CD4-positive, alpha-beta T cell treated with Interleukin-17A for 4 hours (primary cell): ENCODE measurements at regions not wholly inside any gene's neighbourhood (a gene's known extent, or its start where the extent isn't known, plus 50 kb on each side); places are given as distances from the start of the nearest gene placed in this dataset.
"Not testable (repeated sequence)": the region's sequence is repeated elsewhere in the genome, so short reads cannot be mapped to it uniquely, and the experiment has no call there.

Experiments used
- DNase-seq: peaks from one replicate; pipeline ENCODE4 v3.0.0-alpha.2; 2020; ENCODE audit warnings: mixed read lengths

- DNase-seq = no peak
Observed at GRCh38 chr4:60822986-60823385, 377.1 kb upstream of the ADGRL3 start.

- no peak for DNase-seq
Observed at GRCh38 chr4:60840020-60840419, 360.1 kb upstream of the ADGRL3 start.

GRCh38 chr4:60846678-60847077, 353.4 kb upstream of the ADGRL3 start:
- DNase-seq = no peak

GRCh38 chr4:60847614-60848013, 352.5 kb upstream of the ADGRL3 start:
- DNase-seq = no peak

GRCh38 chr4:60857130-60857753, 342.9 kb upstream of the ADGRL3 start:
- no peak for DNase-seq

GRCh38 chr4:60863442-60863841, 336.7 kb upstream of the ADGRL3 start:
- no peak for DNase-seq

- DNase-seq = no peak
Observed at GRCh38 chr4:60865273-60865672, 334.9 kb upstream of the ADGRL3 start.

- DNase-seq = no peak
Observed at GRCh38 chr4:60868232-60868960, 331.7 kb upstream of the ADGRL3 start.

- no peak for DNase-seq
Observed at GRCh38 chr4:60879135-60879701, 320.9 kb upstream of the ADGRL3 start.

- DNase-seq = no peak
Observed at GRCh38 chr4:60884587-60884986, 315.5 kb upstream of the ADGRL3 start.

GRCh38 chr4:60885011-60885410, 315.1 kb upstream of the ADGRL3 start:
- no peak for DNase-seq

- no peak for DNase-seq
Observed at GRCh38 chr4:60890743-60891142, 309.4 kb upstream of the ADGRL3 start.

GRCh38 chr4:60891947-60892346, 308.2 kb upstream of the ADGRL3 start:
- DNase-seq = no peak

GRCh38 chr4:60897415-60897814, 302.7 kb upstream of the ADGRL3 start:
- DNase-seq = no peak

- DNase-seq = no peak
Observed at GRCh38 chr4:60905162-60905561, 295.0 kb upstream of the ADGRL3 start.

GRCh38 chr4:60911127-60911526, 289.0 kb upstream of the ADGRL3 start:
- DNase-seq = no peak

GRCh38 chr4:60913002-60913401, 287.1 kb upstream of the ADGRL3 start:
- no peak for DNase-seq

- DNase-seq = no peak
Observed at GRCh38 chr4:60913671-60914070, 286.5 kb upstream of the ADGRL3 start.

- not testable (repeated sequence) for DNase-seq
Observed at GRCh38 chr4:60921735-60922134, 278.4 kb upstream of the ADGRL3 start.

GRCh38 chr4:60923075-60923474, 277.1 kb upstream of the ADGRL3 start:
- DNase-seq = no peak

GRCh38 chr4:60926624-60927023, 273.5 kb upstream of the ADGRL3 start:
- no peak for DNase-seq

GRCh38 chr4:60930866-60931265, 269.3 kb upstream of the ADGRL3 start:
- DNase-seq = no peak

- DNase-seq = no peak
Observed at GRCh38 chr4:60934566-60935295, 265.4 kb upstream of the ADGRL3 start.

GRCh38 chr4:60938181-60938580, 261.9 kb upstream of the ADGRL3 start:
- DNase-seq = no peak
